Tibial artery (tissue), 4 donors: ENCODE measurements at regions not wholly inside any gene's neighbourhood (a gene's known extent, or its start where the extent isn't known, plus 50 kb on each side); places are given as distances from the start of the nearest gene placed in this dataset.
"Not testable (repeated sequence)": the region's sequence is repeated elsewhere in the genome, so short reads cannot be mapped to it uniquely, and the experiment has no call there.

Source experiments
- DNase-seq, 2 donors: peaks; one replicate each; pipeline ENCODE4 v3.0.0-alpha.2; 2019
- H3K27ac ChIP-seq, 2 donors: fragments of 200-600 bp; sonication (generic) in 1 of 2; 1 replicate in 1 of 2; 2 replicates in 1 of 2; pipeline ENCODE4 v1.5.1; 2018 to 2019; ENCODE audit warnings: mild to moderate bottlenecking in 1 of 2
- H3K27me3 ChIP-seq, 2 donors: fragments of 200-600 bp; sonication (generic) in 1 of 2; one replicate each; pipeline versions ENCODE4 v1.5.1 to v1.6.0; 2016 to 2019
- H3K36me3 ChIP-seq, 3 donors: fragments of 200-600 bp; sonication (generic) in 2 of 3; one replicate each; pipeline ENCODE4 v1.5.1; 2016 to 2019; ENCODE audit warnings: mild to moderate bottlenecking in 2 of 3
- H3K4me1 ChIP-seq, 4 donors: fragments of 200-600 bp; sonication (generic) in 2 of 4; 1 replicate in 3 of 4; 2 replicates in 1 of 4; pipeline ENCODE4 v1.5.1; 2016 to 2019
- H3K4me3 ChIP-seq, 2 donors: fragments of 200-600 bp; sonication (generic) in 1 of 2; 1 replicate in 1 of 2; 2 replicates in 1 of 2; pipeline ENCODE4 v1.5.1; 2018 to 2019; ENCODE audit warnings: mild to moderate bottlenecking in 2 of 2
- H3K9me3 ChIP-seq, 3 donors: fragments of 200-600 bp; sonication (generic) in 1 of 3; one replicate each; pipeline ENCODE4 v1.5.1; 2016 to 2019
- intact Hi-C: fragments of 100-400 bp; cut with DNase I; formaldehyde crosslinking; loops from one replicate; pipeline ENCODE4 v1.15.0; 2023; ENCODE audit warnings: low total_unique reads
- TF ChIP-seq, protein P1 (sequence below), 2 experiments: fragments of 200-600 bp in 1 of 2; fragments of 450-650 bp in 1 of 2; IDR thresholded peaks; one replicate each; pipeline ENCODE4 v1.5.1; 2017 to 2019; ENCODE audit warnings: antibody characterized with exemption in 2 of 2, mild to moderate bottlenecking in 1 of 2, moderate library complexity in 1 of 2

DNA sequence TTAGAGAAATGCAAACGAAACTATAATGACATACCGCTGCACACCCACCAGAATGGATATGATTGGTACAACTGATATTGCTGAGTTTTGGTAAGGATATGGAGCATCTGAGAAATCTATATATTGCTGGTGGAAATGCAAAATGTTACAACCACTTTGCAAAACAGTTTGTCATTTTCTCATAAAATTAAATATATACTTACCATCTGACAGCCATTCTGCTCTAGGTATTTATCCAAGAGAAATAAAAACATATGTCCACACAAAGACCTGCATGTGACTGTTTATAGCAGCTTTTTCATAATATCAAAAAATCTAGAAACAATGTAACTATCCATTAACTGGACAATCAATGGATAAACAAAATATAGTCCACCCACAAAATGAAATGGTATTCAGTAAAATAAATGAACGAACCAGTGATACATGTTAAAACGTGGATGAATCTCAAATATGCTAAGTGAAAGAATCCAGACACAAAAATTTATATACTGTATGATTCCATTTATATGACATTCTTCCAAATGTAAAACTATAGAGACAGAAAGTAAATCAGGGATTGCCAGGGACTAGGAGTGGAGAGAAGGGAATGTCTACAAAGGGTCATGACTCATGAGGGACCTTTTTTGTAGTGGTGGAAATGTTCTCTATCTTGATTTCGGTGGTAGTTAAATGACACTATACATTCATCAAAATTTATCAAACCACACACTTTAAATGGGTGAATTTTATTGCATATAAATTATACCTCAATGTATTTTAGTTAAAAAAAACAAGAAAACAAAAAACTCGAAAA, 312.0 kb upstream of the GLI3 start:
- intact Hi-C loops = no loop called here
- TF ChIP-seq, protein P1, sequence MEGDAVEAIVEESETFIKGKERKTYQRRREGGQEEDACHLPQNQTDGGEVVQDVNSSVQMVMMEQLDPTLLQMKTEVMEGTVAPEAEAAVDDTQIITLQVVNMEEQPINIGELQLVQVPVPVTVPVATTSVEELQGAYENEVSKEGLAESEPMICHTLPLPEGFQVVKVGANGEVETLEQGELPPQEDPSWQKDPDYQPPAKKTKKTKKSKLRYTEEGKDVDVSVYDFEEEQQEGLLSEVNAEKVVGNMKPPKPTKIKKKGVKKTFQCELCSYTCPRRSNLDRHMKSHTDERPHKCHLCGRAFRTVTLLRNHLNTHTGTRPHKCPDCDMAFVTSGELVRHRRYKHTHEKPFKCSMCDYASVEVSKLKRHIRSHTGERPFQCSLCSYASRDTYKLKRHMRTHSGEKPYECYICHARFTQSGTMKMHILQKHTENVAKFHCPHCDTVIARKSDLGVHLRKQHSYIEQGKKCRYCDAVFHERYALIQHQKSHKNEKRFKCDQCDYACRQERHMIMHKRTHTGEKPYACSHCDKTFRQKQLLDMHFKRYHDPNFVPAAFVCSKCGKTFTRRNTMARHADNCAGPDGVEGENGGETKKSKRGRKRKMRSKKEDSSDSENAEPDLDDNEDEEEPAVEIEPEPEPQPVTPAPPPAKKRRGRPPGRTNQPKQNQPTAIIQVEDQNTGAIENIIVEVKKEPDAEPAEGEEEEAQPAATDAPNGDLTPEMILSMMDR (IDR thresholded peaks at IDR 0.05) = no peak
- H3K36me3 ChIP-seq = no peaks in the 10 kb centered on the region

DNA sequence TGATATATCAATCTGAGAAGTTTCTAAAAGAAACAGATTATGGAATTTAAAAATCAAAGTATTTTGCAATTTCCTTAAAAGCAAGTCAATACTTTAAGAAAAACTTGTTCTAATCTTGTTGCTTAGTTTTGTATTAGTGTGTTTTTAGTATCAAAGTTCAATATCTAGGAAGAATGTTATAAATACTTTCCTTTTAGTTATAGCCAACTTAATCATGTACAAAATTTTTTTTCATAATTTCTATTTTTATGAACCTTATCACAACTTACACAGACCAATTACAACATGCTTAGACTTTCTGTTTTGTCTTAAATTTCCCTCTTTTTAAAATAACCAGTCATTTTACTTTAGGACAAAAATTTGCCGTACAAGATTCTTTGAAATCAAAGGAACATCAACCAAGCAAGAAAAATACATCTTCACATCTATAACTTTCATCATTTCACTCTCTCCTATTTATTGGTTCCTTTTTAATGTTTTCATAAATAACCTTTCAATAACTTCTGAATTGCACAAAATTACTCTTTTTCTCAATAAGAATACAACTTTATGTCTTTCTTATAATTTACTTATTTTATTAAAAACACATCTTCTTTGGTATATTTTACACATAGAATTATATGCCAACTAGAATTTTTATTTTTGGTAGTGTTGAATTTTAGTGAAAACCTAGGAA, 308.2 kb upstream of the GLI3 start:
- TF ChIP-seq, protein P1 (IDR thresholded peaks at IDR 0.05) = no peak

More for the DNA sequence above, 312.0 kb upstream of the GLI3 start:
- H3K4me1 ChIP-seq = no peaks in the 10 kb centered on the region
- no peak overlapping the region for H3K27ac ChIP-seq
- no peak overlapping the region for H3K4me3 ChIP-seq
- H3K27me3 ChIP-seq = no peaks in the 10 kb centered on the region
- H3K9me3 ChIP-seq = peaks cover 0 to 4% (median 0%) of the 10 kb centered on the region in 3 donors
- no peak for DNase-seq

DNA sequence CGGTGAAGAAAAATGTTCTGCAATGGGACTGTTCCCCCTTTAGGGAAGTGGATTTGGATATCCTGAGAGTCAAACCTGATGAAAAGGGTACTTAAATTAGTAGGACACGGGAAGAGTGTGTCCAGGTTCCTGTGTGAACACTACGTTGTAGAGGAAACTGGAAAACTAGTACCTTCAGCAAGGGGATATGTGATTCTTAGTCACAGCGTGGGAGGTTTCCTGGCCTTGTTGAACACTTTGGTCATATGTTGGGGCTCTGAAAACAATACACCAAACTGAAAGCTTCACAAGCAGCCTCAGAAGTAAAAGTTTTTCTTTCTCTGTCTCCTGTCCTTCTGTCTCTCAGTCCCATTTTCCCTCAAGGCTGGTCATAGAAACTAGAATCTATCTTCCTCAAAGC, 306.9 kb upstream of the GLI3 start:
- intact Hi-C loops = no loop called here
- H3K27me3 ChIP-seq = no peaks in the 10 kb centered on the region
- no peaks in the 10 kb centered on the region for H3K9me3 ChIP-seq
- H3K4me3 ChIP-seq = no peak overlapping the region
- TF ChIP-seq, protein P1 (IDR thresholded peaks at IDR 0.05) = no peak
- H3K4me1 ChIP-seq = no peaks in the 10 kb centered on the region
- no peak overlapping the region for H3K27ac ChIP-seq
- DNase-seq = no peak
- no peaks in the 10 kb centered on the region for H3K36me3 ChIP-seq

More for the DNA sequence above, 308.2 kb upstream of the GLI3 start:
- no peaks in the 10 kb centered on the region for H3K9me3 ChIP-seq
- no peaks in the 10 kb centered on the region for H3K4me1 ChIP-seq
- no peak for DNase-seq
- H3K36me3 ChIP-seq = no peaks in the 10 kb centered on the region
- H3K4me3 ChIP-seq = no peak overlapping the region
- no peak overlapping the region for H3K27ac ChIP-seq
- no peaks in the 10 kb centered on the region for H3K27me3 ChIP-seq
- intact Hi-C loops = no loop called here

DNA sequence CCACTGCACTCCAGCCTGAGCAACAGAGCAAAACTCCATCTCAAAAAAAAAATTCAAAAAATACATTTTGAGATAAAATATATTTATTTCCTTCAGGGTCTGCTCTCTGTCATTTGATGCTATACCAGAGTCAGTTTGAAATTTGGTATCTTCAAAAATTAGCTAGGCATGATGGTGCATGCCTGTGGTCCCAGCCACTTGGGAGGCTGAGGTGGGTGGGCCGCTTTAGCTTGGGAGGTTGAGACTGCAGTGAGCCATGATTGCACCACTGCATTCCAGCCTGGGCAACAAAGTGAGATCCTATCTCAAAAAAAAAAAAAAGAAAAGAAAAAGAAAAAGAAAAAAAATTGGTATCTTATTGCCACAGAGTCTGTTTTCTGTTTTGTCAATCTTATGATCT, 305.4 kb upstream of the GLI3 start:
- DNase-seq, intact Hi-C loops, H3K27me3 ChIP-seq, H3K4me3 ChIP-seq, H3K4me1 ChIP-seq, H3K27ac ChIP-seq, H3K9me3 ChIP-seq, H3K36me3 ChIP-seq: not testable (repeated sequence)

DNA sequence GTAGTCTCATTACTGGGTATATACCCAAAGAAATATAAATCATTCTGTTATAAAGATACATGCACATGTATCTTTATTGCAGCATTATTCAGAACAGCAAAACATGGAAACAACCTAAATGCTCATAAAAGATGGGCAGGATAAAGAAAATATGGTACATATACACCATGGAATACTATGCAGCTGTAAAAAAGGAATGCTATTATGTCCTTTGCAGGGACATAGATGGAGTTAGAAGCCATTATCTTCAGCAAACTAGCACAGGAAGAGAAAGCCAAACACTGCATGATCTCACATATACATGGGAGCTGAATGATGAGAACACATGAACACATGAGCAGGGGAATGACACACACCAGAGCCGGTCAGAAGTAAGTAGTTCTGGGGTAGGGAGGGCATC, 297.4 kb upstream of the GLI3 start:
- DNase-seq = no peak
- intact Hi-C loops = no loop called here

DNA sequence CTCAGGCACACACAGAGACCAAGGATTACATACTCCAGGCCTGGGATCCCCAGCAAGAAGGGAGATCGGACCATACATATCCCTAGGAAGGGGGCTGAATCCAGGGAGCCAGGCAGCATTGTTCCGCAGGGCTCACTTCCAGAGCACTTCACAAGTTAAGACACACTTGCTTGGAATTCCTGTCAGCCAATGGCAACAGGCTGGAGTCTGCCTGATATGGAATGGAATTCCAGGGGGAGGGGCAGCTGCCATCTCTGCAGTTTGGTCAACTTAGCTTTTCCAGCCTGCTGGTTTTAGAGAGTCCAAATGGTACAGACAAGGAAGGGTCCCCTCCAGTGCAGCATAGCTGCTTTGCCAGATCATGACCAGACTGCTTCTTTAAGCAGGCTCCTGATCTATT, 290.0 kb upstream of the GLI3 start:
- H3K9me3 ChIP-seq = peaks cover 0 to 3% (median 0%) of the 10 kb centered on the region in 3 donors
- H3K4me1 ChIP-seq = no peaks in the 10 kb centered on the region
- TF ChIP-seq, protein P1 (IDR thresholded peaks at IDR 0.05) = no peak
- intact Hi-C loops = no loop called here
- no peak for DNase-seq
- H3K27me3 ChIP-seq = no peaks in the 10 kb centered on the region
- H3K36me3 ChIP-seq = no peaks in the 10 kb centered on the region
- H3K27ac ChIP-seq = no peak overlapping the region
- H3K4me3 ChIP-seq = no peak overlapping the region

More for the DNA sequence above, 297.4 kb upstream of the GLI3 start:
- H3K27ac ChIP-seq = no peak overlapping the region
- no peaks in the 10 kb centered on the region for H3K36me3 ChIP-seq
- no peak overlapping the region for H3K4me3 ChIP-seq
- H3K9me3 ChIP-seq = peaks cover 0 to 13% (median 0%) of the 10 kb centered on the region in 3 donors
- TF ChIP-seq, protein P1 (IDR thresholded peaks at IDR 0.05) = no peak
- H3K27me3 ChIP-seq = no peaks in the 10 kb centered on the region
- no peaks in the 10 kb centered on the region for H3K4me1 ChIP-seq
